ENCODE measurements at regions not wholly inside any gene's neighbourhood (a gene's known extent, or its start where the extent isn't known, plus 50 kb on each side); places are given as distances from the start of the nearest gene placed in this dataset.

DNA sequence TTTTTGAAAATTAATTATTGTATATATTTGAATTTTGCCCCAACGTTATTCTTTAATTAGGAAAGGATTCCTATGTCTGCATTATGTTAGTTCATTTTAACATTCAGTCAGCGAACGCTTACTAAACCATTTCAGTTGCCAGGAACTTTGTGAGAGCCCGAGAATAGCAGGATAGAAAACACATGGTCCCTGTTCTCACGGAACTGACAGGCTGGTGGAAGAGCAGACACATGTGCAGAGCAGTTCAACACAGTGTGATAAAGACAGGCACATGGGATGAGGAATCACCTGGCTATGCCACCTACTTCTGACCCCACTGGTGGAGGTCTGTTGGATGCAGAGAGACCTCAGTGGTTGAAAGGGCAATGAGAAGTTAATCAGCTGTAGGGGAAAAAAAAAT is 367.2 kb downstream of the EPM2A start:
- DNase-seq, result no peak

DNA sequence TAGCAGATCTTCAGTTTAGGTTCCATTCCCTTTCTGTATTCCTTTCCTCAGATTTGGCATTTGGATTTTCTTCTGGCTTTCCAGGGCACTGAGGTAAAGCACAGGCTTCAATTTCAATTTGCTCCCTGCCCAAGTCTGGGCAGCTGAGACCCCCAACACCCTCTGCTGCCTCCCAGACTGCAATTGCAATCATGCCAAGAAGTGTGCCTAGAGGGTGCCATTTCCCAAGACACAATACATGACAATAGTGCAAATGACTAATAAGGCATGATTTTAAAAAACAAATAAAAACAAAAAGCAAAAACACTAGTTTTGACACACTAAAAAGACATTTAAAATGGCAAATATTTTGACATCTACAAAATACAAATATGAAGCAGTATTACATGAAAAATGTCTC is 364.8 kb downstream of the EPM2A start:
- no peak for DNase-seq

DNA sequence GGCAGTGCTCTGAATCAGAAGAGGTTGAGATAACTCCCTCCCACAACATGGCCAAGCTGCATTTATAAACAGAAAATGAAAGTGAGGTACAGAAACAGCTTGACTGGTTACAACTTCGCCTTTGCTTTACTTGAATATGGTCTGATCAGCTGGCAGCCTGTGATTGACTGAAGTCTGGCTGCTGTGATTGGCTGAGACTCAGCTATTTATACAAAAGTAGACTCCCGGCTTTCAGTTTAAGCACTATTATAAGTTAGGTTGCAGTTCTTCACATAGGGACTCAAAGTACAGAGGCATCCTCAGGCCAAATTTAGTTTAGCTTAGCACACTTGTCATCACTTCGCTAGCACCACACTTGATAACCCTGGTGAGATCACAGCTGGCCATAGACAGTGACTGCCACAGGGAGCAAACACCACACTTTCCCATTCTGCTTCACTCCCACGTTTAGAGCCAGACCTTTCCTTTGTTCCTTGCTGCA is 362.6 kb downstream of the EPM2A start:
- no peak for DNase-seq

DNA sequence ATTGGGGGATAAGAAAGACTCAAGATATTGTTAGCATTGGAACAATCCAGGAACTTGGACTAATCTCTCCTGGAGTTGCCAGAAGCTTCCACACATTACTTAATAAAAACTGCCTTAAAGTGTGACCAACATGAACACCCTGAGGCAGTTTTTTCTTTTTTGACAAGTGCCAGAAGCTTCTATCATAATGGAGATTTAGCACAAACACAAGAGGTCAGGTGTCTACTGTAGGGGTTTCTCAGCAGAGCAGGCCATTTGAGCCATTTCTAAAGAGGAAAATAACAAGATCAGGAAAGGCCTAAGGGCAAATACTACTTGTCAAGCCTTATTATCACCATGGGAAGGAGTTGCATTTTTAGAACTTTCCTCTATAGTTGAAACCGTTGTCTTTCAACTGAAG is 361.5 kb downstream of the EPM2A start:
- DNase-seq, result no peak

DNA sequence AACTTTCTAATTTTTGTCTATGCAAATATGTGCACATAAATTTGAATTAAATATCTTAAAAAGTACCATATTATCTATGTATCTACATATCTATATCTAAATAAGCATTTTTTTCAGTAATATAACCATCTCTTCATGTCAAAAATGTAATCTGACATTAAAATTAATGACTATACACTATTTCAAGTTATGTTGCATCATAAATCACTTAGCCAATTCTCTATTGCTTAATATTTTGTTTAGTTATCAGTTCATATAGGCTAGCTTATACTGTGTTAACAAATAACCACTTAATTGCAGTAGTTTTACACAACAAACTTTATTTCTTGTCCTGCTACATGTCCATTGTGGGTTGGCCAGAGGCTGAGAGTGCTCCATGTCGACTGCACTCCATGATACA is 360.8 kb downstream of the EPM2A start:
- no peak for DNase-seq

DNA sequence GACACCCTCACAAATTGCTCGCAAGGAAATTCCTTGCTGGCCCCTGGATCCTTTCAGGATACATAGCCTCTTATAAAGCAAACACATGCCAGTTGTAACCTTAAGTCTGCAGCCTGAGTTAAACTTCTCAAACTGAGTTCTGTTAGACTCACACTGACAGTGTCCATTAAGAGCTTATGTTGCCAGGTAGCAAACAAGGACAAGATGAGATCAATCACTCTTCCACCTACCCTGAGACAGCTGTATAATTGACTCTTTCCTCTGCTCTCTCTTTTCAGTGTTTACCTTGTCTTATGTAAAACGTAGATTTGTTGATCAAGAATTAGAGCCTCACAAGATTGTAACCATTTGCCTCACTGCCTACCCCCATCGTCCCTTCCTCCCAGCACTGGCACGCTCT is 359.8 kb downstream of the EPM2A start:
- DNase-seq, result no peak

DNA sequence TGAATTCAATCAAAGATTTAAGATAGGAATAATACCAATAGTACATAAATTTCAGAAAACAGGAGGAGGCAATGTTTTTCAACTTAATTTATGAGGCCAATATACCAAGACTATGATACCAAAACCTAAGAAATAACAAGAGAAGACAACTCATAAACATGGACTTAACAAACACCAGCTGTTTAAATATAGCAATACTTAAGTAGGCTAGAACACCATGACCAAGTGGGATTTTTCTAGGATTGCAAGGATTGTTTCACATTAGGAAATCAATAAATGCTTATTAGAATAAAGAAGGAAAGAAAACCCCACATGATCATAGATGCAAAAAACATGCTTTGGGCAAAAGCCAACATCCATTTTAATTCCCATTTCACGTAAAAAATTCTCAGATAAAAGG is 355.1 kb downstream of the EPM2A start:
- DNase-seq, result no peak

DNA sequence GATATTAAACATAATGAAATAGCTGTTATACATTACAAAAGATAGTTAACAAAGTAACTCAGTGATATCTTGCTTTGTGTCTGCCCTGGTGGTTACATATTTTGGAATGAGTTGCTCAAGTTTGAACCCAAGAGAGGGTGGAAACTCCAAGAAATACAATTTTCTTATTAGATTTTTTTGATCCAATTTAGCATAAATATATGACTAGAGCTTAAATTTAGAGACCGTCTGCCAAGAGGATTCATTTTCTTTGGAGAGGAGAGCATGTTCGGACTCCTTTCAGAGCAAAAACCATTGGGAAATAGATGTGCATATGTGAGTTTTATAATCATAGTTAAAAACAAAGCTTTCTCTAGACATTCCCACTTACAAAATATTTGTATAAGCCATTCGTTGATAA is 353.4 kb downstream of the EPM2A start:
- no peak for DNase-seq

DNA sequence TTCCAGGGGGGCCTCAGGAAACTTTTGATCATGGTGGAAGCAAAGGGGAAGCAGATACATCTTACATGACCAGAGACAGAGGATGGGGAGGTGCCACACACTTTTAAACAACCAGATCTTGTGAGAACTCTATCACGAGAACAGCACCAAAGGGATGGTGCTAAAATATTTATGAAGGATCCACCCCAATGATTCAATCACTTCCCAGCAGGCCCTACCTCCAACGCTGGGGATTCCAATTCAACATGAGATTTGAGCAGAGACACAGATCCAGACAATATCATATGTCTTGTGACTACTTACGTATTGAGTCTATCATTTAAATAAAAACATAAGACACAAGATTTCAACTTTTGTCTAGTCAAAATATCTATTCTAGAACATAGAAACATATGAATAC is 351.9 kb downstream of the EPM2A start:
- no peak for DNase-seq

DNA sequence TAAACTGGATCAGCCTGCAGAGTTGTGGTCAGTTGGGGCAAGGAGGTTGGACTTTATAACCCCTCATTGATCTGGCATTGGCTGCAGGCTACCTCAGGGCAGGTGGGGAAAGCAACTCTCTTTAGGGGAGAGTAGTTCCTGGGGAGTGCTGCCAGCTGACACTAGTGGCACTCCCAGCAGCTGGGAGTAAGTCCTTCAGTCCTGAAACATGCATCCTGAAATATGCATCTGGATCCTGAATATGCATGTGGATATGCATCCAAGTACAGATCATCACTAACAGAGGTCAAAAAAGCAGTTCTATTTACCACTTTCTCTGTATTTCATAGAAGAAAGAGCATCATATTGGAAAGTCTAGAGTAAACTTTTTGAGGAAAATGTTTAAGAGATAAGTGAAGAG is 350.8 kb downstream of the EPM2A start:
- no peak for DNase-seq

DNA sequence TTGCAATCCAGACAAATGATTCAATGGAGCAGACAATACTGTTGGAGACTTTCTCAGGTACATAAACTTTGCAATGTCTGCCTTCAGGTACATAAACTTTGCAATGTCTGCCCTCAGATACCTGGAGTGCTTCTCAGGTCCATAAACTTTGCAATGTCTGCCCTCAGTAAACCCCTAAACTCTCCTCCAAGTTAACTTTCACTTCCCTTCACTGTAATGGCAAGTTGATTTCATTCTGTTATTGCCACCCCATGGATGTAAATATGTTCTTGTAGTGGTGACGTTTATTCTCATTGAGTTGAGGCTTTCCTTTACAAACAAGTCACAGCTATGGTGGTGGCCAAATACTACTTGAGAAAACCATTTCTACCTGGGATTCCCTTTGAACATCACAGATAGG is 338.8 kb downstream of the EPM2A start:
- no peak for DNase-seq

DNA sequence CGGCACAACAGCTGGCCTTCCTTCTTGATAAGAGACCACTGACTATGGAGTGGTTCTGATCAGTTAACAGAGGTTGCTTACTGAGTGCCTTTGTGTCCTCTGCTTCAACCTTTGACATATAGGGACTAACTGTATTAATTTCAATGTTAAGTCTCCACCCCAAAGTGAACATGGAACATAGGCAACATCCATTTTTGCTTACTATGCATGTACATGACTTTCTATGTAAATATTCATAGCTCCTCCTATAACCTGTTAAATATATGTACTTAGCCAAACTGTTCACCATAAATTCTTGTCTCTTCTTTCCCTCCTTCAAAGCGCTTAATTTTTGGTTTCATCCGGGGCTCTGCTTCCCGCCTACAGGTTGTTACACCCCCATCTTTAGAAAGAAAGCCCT is 334.8 kb downstream of the EPM2A start:
- no peak for DNase-seq

DNA sequence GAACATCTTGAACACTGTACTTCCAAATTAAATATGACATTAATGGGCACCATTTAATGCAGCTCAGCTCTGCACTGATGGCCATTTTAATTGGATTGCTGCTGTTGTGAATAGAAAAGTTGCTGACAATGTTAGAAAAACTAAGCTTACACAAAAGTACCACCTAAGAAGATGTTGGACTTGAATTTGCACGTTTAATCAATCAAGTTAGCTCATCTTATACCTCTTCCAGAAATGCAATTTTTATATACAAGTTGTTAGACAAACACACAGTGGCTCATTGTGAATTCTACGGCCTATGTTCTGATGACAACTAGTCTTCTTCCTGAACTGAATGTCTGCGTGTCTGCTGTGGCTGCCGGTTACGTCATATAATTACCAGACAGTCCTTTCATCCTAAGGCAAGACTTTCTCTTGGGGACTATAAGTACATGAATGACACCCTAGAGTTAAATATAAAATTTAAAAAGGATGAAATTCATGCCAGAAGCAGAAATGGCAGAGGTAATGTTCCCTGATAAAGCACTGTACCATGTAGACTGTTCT is 330.2 kb downstream of the EPM2A start:
- DNase-seq, result no peak

DNA sequence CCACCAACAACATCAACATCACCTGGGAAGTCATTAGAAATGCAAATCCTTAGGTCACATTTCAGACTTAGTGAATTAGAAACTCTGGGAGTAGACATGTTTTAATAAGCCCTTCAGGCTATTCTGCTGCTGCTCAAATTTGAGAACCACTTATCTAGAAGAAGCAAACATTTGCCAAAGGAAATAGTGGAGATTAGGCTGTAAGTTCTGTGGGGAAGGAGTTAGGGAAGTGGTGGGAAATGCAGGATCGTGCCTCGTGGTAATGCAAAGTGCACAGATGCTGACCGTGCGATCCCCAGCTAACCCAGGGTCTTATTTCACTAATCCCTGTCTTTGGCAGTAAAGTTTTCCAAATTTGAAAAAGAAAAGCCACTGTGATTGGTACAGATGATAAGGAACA is 328.5 kb downstream of the EPM2A start:
- DNase-seq, result no peak

DNA sequence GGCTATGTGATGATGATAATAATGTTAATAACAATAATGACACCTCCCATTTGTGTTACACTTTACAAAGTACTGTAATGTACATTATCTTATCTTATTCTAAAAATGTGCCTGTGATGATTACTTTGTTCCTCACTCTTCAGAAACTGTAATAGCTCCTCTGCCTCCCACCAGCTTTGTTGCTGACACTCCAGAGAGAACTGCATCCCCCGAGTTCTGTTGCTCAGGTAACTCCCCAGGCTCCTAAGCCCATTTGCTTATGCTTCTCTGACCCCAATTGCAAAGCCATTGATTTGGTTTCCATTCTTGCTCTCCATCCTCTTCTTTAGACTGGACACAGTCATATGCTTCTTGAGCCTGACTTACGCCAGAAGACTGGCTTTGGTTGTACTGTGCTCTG is 319.7 kb downstream of the EPM2A start:
- DNase-seq, result no peak

DNA sequence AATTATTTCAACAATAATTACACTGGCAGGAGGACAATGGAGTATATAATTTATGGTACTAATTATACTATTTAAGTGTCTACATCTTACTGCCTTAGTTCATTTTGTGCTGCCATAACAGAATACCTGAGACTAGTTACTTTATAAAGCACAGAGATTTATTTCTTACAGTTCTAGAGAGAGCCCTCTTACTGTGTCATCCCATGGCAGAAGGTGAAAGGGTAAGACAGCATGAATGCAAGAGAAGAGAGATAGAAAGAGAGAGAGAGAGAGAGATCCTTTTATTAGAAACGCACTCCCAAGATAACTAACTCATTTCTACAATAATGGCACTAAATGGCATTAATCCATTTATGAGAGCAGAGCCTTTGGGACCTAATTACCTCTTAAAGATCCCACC is 314.7 kb downstream of the EPM2A start:
- no peak for DNase-seq

DNA sequence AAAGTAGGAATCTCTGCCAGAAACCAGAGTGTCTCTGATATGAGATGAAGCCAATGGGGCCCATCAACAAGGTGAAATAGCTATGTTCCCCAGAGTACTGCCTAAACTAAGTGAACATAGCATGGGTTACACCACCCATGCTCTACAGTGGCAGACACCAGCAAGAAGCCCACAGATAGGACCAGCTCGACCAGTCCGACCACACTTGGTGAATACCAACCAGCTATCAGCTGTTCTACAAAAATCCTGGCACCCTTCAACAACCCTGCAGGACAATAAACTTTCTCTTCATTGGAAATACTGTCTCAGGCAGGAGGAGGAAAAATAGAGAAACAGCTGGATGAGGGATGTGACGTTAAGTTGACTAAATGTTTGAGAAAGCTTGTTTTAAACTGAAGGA is 311.4 kb downstream of the EPM2A start:
- no peak for DNase-seq

DNA sequence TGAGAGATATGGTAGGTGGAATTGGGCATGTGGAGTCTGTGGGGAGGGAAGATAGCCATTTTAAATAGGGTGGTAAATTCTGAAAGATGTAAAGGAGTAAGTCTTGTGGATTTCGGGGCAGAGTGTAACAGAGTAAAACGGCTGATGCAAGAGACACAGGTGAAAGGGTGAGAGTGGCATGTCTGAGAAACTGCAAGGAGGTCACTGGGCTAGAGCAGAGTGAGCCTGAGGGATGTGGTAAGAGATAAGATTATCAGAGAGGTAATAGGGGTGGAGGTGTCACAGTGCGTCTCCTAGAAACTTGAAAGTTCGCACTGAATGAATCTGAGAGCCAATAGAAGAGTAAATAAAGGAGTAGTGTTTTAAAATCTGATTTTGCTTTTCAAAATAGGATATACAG is 308.1 kb downstream of the EPM2A start:
- no peak for DNase-seq

DNA sequence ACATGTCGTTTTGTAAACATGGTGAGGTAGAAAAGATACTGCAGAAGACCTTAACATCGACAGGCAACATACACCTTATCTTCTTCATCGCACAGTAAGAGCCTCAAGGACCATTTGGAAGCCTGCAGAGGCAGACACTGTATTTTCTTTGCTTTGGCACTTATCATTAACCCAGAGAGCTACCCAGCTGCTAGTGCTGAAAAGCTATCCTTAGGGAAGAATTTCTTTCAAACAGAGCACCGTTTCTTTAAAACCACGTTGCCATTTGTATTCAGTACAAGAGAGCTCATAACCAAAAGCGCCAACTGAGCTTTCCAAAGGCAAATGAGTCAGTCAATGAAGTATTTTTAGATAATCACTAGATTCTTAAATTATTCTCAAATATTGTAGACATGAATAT is 306.6 kb downstream of the EPM2A start:
- no peak for DNase-seq

DNA sequence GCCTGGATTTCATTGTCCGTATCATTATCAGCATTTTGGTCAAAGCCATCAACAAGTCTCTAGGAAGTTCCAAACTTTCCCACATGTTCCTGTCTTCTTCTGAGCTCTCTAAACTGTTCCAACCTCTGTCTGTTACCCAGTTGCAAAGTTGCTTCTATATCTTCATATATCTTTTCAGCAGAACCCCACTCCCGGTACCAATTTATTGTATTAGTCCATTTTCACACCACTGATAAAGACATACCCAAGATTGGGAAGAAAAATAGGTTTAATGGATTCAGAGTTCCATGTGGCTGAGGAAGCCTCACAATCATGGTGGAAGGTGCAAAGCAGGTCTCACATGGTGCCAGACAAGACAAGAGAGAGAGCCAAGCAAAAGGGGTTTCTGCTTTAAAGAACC is 293.2 kb downstream of the EPM2A start:
- no peak for DNase-seq

DNA sequence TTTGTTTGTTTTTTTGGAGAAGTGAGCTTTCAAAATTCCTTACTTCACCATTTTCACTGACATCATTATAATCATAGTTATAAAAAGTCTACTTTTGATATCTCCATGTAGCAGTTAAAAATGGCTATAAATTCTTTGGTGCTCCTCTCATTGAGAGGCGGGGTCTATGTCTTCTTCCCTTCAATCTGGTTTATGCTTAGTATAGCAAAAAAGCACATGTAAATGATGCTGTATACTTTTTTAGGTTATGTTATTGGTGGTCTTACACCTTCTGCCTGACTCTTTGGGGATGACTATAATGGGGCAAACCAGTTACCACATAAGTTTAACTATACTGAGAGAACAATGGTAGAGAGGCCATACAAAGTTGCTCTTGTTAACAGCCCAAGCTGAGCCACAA is 289.6 kb downstream of the EPM2A start:
- no peak for DNase-seq

DNA sequence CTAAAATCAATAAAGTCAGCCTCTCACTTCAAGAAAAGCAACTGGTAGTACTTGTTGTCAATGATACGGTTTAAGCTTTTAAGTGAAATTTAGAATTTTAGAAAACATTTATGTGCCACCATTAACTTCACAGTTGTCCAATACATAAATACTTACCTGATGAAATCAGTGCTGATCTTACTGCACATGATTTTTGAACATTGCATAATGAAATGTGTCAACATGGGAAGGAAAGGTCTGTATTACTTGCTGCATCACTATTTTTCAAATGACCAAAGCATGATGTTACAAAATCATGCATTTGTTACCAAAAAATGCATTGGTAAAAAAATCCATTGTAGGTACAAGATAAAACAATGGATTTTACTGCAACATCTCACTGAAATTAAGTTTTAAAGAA is 284.3 kb downstream of the EPM2A start:
- no peak for DNase-seq

DNA sequence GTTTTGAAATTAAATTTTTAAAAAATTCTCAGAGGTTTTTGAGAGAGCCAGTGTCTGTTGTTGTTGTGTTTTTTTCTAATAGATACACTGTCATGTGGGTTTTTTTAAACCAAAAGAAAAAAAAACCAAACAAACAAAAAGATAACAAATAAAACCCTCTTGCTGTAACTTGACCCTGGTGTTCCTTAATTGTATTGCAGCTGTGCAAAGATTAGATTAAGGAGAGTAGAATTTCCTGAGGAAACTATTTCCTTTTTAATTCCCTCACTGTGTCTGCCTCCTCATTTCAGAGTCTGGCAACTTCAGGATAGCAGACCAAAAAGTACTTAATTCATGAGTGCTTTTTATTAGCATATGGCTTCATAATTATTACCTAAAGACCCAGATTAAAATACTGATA is 281.9 kb downstream of the EPM2A start:
- no peak for DNase-seq

DNA sequence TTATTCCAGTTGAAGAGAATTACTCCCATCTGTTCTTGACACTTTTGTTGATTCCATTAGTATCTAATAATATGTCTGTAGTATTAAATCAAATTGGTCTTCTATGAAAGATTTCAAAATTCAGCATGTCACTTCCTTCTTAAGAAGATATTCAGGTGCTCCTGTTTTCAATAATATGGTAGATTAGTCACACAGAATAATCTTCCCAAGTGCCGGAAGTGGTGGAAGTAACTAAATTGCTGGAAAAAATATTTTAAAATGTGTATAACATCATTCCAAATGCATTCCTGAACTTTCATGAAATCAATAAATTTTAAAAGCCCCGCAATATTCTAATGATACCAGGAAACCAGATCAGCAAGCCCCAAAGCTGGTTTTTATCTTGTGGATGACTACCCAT is 281.3 kb downstream of the EPM2A start:
- no peak for DNase-seq

DNA sequence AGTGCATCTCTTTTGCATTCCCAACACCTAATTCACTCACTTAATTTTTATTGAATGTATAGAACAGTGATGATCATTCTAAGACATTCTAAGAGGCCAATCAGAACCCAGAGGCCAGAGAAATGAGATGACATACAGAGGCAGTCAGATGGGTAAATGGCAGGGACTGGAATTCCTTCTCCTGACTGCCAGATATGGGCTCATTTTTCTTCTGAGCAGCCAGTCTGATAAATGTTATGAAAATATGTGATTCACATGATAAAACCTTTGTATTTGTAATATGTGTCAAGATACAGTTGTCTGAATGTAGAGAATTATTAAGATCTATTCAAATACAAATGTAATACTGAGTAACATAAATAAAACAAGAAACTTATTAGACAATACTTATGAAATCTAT is 277.8 kb downstream of the EPM2A start:
- DNase-seq, result no peak

DNA sequence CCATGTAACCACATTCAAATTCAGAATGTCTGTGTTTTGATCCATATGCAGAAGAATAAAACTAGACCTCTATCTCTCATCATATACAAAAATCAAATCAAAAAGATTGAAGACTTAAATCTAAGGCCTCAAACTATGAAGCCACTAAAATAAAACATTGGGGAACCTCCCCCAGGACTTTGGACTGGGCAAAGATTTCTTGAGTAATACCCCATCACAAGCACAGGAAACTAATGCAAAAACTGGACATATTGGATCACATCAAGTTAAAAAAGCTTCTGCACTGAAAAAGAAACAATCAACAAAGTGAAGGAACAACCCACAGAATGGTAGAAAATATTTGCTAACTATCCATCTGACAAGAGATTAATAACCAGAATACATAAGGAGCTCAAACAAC is 266.8 kb downstream of the EPM2A start:
- DNase-seq, result no peak

All from NCI-H1694 treated with DMSO at 0.1 percent for 48 hours (cell line).